ENCODE measurements at regions not wholly inside any gene's neighbourhood (a gene's known extent, or its start where the extent isn't known, plus 50 kb on each side); places are given as distances from the start of the nearest gene placed in this dataset.
"Not testable (repeated sequence)": the region's sequence is repeated elsewhere in the genome, so short reads cannot be mapped to it uniquely, and the experiment has no call there.

DNA sequence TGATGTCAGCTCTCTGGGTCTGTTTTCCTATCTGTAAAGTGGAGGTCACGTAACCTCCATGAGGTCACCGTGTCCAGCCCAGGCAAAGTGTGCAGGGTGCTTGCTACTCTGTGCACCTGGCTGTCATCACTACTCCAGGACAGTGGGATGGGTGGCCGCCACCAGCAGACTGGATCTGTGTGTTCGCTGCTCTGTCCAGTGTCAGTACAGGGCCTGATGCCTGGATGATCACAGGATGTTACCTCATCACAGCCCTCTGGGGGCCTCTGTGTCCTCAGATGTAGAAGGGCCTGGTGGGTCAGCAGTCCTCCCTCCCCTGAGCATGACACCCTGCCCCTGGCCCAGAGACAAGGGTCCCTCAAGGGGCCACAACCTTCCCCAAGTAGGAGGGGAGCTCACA is 80.0 kb downstream of the KCNJ18 start:
- TF ChIP-seq, protein P1, sequence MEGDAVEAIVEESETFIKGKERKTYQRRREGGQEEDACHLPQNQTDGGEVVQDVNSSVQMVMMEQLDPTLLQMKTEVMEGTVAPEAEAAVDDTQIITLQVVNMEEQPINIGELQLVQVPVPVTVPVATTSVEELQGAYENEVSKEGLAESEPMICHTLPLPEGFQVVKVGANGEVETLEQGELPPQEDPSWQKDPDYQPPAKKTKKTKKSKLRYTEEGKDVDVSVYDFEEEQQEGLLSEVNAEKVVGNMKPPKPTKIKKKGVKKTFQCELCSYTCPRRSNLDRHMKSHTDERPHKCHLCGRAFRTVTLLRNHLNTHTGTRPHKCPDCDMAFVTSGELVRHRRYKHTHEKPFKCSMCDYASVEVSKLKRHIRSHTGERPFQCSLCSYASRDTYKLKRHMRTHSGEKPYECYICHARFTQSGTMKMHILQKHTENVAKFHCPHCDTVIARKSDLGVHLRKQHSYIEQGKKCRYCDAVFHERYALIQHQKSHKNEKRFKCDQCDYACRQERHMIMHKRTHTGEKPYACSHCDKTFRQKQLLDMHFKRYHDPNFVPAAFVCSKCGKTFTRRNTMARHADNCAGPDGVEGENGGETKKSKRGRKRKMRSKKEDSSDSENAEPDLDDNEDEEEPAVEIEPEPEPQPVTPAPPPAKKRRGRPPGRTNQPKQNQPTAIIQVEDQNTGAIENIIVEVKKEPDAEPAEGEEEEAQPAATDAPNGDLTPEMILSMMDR (IDR thresholded peaks at IDR 0.05; ENCODE audit: borderline replicate concordance, control extremely low read depth, extremely low read depth, insufficient read depth, missing control alignments): no peak
- DNase-seq (ENCODE audit: low spot score): no peak
- in situ Hi-C loops (cut with MboI; ENCODE audit: low sequenced_read_pairs, unreplicated experiment): no loop called here

DNA sequence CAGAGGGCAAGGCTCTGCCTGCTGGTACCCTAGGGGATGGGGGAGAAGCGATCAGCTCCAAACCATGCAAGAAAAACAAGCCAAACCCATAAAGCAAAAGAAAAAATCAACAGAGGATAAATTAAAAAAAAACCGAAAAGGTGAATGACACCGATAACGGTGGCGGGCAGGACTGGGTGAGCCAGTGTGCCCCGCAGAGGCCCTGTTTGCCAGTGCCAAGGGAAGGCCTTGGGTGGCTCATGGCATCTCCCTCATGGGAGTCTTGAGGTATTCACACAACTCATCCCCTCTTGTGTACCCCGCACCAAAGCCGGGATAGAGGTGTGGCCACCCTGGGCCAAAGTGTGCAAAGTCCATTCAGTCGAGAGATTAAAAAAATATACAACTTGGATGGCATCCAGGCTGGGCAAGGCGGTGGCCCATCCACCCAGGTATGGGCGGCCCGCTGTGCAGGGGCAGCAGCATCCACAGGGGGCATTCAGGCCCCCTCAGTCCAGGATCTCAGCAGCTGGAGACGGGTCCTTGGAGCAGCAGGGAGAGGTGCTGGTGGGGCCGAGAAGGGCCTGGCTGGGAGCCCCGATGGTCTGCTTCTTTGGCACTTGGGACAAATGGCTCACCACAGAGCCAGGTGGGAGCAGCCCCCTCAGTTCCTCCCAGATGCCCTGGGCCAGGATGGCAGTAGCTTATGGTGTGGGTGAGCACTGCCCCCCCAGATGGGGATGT is 80.8 kb downstream of the KCNJ18 start:
- in situ Hi-C loops (cut with MboI; ENCODE audit: low sequenced_read_pairs, unreplicated experiment): not testable (repeated sequence)

DNA sequence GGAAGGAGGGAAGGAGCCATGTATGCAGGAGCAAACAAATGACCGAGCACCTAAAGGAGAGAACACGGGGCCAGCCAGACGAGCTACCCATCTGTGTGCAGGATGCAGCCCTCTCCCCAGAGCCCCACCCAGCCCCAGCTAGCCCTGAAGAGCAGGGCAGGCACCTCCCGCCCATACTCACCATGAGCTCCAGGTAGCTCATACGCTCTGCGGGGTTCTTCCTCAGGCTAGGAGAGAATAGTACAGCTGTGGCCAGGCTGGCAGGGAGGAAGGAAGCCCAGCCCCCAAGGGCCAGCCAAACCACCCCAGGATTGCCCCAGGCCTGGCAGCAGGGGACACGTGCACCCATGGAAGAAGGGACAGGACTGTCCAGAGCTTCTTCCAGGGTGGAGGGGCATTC is 81.9 kb downstream of the KCNJ18 start:
- TF ChIP-seq, protein P1 (IDR thresholded peaks at IDR 0.05; ENCODE audit: borderline replicate concordance, control extremely low read depth, extremely low read depth, insufficient read depth, missing control alignments): no peak
- DNase-seq (ENCODE audit: low spot score): no peak
- in situ Hi-C loops (cut with MboI; ENCODE audit: low sequenced_read_pairs, unreplicated experiment): no loop called here

More for the DNA sequence above, 80.8 kb downstream of the KCNJ18 start:
- not testable (repeated sequence) for DNase-seq (ENCODE audit: low spot score)

DNA sequence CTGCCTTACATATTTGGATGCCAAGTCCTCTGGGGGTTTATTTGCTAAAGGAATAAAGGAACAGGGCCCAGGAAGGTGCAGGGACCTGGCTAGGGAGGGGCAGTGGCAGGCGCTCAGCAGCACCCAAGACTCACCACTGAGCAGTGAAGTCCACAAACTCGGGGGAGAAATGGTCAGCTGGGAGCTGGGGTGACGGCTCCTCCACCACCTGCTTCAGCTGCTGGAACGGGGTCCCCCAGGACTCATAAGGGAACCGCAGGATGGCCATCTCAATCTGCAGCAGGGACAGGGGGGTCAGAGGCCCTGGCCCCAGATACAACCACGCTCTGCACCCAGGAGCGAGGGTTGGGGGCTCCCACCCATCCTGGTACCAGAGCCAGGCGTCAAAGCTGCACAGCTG is 83.2 kb downstream of the KCNJ18 start:
- in situ Hi-C loops (cut with MboI; ENCODE audit: low sequenced_read_pairs, unreplicated experiment): loop anchor here (25.0 kb wide), 1 partner anchor 463 kb away; no protein-coding TSS in a partner anchor
- not testable (repeated sequence) for DNase-seq (ENCODE audit: low spot score)

DNA sequence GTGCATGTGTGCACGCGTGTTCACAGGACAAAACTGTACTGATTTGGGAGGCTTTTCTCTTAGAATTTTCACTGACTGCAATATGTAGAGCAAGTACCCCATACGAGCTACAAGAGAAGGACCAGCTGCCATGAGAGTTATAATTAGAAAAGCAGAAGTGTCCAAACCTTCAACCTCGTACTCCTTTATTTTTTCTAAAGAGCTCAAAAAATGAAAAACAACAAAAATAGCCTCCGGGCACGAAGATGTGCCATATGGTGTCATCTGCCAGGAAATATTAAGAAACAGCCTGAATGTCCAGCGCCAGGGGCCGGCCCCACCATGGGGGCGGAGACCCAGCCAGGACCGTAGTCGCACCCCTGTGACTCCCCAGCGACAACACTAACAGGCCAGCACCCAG is 84.6 kb downstream of the KCNJ18 start:
- in situ Hi-C loops (cut with MboI; ENCODE audit: low sequenced_read_pairs, unreplicated experiment): loop anchor here (25.0 kb wide), 1 partner anchor 465 kb away; no protein-coding TSS in a partner anchor
- DNase-seq (ENCODE audit: low spot score): peak; percentile 0

DNA sequence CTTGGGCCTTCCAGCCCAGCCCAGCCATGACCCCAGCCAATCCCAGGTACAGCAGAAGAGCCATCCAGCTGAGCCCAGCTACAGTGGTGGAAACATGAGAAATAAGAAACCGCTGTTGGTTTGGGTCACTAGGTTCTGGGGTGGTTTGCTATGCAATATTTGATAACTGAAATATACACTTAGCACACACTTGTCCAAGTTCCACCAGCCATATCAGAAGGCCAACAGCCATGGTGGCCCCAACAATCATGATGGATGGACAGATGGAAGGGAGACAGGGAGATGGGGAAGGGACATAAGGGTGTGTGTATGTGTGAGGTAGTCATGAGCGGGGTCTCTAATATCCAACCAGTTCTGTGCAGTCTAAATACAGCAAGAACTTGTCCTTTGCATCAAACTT is 86.5 kb downstream of the KCNJ18 start:
- DNase-seq (ENCODE audit: low spot score): peak; percentile 2
- in situ Hi-C loops (cut with MboI; ENCODE audit: low sequenced_read_pairs, unreplicated experiment): loop anchor here (25.0 kb wide), 1 partner anchor 467 kb away; no protein-coding TSS in a partner anchor

DNA sequence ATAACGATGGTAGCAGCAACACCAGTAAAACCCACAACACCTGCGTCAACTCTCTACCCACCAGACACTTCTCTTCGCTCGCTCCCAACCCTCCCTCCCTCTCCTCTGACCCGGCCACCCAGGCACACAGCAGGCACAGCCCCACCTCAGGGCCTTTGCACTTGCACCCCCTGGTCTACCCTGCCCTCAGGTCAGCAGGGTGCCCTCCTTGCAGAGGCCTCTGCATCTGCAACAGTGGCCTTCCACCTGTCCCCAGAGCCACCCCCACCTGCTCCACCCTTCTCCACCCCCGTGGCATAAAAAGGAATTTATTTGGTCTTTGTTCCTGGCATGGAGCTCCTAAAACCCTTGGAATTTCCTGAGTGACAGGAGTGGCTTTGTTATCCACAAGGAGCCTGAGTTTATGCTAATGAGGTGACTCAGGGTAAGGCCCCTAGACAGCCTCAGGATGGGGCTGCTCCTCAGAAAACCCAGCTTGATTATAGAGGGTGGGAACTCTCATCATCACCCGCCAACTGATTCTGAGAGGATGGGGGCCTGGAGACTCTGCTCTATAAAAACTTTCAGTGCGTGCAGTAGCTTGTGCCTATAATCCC is 88.1 kb downstream of the KCNJ18 start:
- in situ Hi-C loops (cut with MboI; ENCODE audit: low sequenced_read_pairs, unreplicated experiment): loop anchor here (25.0 kb wide), 1 partner anchor 468 kb away; no protein-coding TSS in a partner anchor
- peak; percentile 1 for DNase-seq (ENCODE audit: low spot score)

DNA sequence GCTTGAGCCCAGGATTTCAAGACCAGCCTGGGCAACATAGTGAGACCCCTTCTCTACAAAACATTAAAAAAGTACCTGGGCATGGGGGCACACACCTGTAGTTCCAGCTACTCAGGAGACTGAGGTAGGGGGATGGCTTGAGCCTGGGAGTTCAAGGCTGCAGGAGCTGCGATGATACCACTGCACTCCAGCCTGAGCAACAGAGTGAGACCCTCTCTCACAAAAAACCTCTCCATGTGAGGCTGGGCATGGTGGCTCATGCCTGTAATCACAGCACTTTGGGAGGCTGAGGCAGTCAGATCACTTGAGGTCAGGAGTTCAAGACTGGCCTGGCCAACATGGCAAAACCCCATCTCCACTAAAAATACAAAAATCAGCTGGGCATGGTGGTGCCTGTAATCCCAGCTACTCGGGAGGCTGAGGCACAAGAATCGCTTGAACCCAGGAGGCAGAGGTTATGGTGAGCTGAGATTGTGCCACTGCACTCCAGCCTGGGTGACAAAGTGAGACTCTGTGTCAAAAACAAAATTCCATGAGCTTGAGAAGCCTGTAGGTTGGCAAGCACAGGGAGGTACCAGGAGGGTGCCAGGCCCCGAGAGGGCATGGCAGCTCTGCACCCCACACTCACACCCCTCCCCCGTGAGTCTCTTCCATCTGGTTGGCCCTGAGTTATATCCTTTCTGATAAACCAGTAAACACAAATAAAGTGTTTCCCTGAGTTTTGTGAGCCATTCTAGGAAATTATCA is 88.8 kb downstream of the KCNJ18 start:
- in situ Hi-C loops (cut with MboI; ENCODE audit: low sequenced_read_pairs, unreplicated experiment): loop anchor here (25.0 kb wide), 1 partner anchor 469 kb away; no protein-coding TSS in a partner anchor
- DNase-seq (ENCODE audit: low spot score): not testable (repeated sequence)

DNA sequence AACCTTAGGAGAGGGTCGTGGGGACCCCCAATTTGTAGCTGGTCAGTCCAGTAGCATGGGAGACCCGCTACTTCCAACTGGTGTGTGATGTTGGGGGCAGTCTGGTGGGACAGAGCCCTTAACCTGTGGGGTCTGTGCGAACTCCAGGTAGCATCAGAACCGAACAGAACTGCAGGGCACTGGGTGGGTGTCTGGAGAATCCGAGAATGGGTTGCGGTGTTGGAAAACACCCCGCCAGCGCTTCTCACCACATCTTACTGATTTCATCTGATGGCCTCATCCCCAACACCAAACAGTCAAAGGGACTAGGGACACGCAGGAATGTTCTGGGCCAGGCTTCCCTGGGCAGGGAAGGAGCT is 89.3 kb downstream of the KCNJ18 start:
- in situ Hi-C loops (cut with MboI; ENCODE audit: low sequenced_read_pairs, unreplicated experiment): loop anchor here (25.0 kb wide), 1 partner anchor 469 kb away; no protein-coding TSS in a partner anchor
- peak; percentile 1 for DNase-seq (ENCODE audit: low spot score)

DNA sequence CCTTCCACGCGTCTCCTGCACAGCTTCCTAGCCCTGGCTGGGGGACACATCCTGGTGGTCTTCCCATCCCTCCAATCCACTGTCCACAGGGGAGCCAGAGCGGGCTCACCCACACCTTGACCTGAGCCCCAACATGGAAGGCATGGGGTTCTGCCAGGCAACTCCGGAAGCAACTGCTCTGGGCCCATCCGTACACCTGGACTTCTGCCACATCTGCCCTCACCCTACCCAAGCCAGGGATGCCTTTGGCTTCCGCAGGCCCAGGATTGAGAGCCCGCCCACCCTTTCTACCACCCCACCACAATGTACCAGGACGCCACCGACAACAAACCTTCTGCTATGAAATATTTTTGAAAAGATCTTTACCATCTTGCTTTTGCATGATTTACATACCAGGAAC is 89.8 kb downstream of the KCNJ18 start:
- in situ Hi-C loops (cut with MboI; ENCODE audit: low sequenced_read_pairs, unreplicated experiment): loop anchor here (25.0 kb wide), 1 partner anchor 470 kb away; no protein-coding TSS in a partner anchor
- peak; percentile 1 for DNase-seq (ENCODE audit: low spot score)

DNA sequence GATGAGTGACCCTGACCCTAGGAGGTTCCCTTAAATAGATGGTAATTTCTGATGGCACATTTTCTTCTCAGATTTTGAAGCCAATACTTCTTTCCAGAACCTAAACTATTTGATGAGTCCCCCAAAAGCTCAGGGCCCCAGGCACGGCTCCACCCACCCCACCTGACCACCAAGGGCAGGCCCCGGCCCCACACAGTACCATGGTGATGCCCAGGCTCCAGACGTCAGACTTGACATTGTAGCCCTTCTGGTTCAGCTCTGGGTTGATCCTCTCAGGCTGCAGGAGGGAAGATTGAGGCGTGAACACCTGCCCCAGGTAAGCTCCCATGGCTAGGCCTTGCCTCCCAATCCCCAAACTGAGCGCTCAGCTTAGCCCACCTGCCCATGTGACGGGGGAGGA is 90.3 kb downstream of the KCNJ18 start:
- in situ Hi-C loops (cut with MboI; ENCODE audit: low sequenced_read_pairs, unreplicated experiment): loop anchor here (25.0 kb wide), 1 partner anchor 470 kb away; no protein-coding TSS in a partner anchor
- DNase-seq (ENCODE audit: low spot score): peak; percentile 1

DNA sequence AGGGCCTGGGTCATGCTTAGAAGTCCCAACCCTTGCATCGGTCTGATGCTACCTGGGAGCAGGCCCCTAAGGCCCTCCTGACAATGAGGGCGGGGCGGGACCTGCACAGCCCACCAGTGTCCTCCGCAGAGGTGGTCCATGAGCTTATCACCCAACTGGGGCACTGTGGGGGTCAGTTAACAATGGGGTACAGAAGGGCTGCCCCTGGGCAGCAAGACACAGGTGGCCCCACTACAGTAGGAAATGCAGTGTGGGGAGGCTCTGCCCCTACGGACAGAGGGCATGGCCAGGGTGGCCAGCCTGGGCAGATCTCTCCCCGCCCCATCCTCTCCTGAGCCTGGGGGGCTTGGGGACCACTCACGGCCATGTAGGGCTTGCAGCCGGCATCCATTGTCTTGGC is 90.7 kb downstream of the KCNJ18 start:
- peak; percentile 4 for DNase-seq (ENCODE audit: low spot score)
- in situ Hi-C loops (cut with MboI; ENCODE audit: low sequenced_read_pairs, unreplicated experiment): loop anchor here (25.0 kb wide), 1 partner anchor 471 kb away; no protein-coding TSS in a partner anchor

DNA sequence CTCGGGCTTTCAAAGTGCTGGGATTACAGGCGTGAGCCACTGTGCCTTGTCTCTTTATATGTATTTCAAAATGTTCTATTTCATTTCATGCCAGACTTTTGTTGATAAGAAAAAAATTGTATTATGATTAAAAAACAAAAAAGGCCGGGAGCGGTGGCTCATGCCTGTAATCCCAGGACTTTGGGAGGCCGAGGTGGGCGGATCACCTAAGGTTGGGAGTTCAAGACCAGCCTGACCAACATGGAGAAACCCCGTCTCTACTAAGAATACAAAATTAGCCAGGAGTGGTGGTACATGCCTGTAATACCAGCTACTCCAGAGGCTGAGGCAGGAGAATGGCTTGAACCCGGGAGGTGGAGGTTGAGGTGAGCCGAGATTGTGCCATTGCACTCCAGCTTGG is 121.9 kb downstream of the KCNJ18 start:
- in situ Hi-C loops (cut with MboI; ENCODE audit: low sequenced_read_pairs, unreplicated experiment); DNase-seq (ENCODE audit: low spot score): not testable (repeated sequence)
